Mesodermal cell (in vitro differentiated cells): ENCODE measurements at regions not wholly inside any gene's neighbourhood (a gene's known extent, or its start where the extent isn't known, plus 50 kb on each side); places are given as distances from the start of the nearest gene placed in this dataset.
"Not testable (repeated sequence)": the region's sequence is repeated elsewhere in the genome, so short reads cannot be mapped to it uniquely, and the experiment has no call there.

Experiments used
- H3K27ac ChIP-seq: 2 replicates; pipeline ENCODE4 v1.7.0; 2013; ENCODE audit warnings: mild to moderate bottlenecking, low read depth, low read length, moderate library complexity; ENCODE audit not compliant: severe bottlenecking
- H3K36me3 ChIP-seq: 2 replicates; pipeline ENCODE4 v1.7.1; 2013; ENCODE audit warnings: mild to moderate bottlenecking, low read length, moderate library complexity; ENCODE audit not compliant: control insufficient read depth, insufficient read depth
- H3K4me1 ChIP-seq: one replicate; pipeline ENCODE4 v1.7.1; 2013; ENCODE audit warnings: mild to moderate bottlenecking, low read length; ENCODE audit not compliant: insufficient read depth, control insufficient read depth, poor library complexity, severe bottlenecking
- H3K4me3 ChIP-seq: 2 replicates; pipeline ENCODE4 v1.7.0; 2013; ENCODE audit warnings: low read length, control low read depth, mild to moderate bottlenecking; ENCODE audit not compliant: insufficient read depth, poor library complexity, severe bottlenecking; ENCODE audit errors: extremely low read depth
- H3K9me3 ChIP-seq: 2 replicates; pipeline ENCODE4 v1.7.1; 2013; ENCODE audit warnings: mild to moderate bottlenecking, low read length, moderate library complexity; ENCODE audit not compliant: control insufficient read depth
- WGBS, 2 experiments: methylation state at CpG; one replicate each; pipeline ENCODE4 v1.1.5; 2013; ENCODE audit warnings: missing lambda C conversion rate in 2 of 2; ENCODE audit not compliant: insufficient coverage in 2 of 2; 5-methylcytosine and 5-hydroxymethylcytosine counted together

GRCh38 chrX:99001286-99001685 is 1408.8 kb downstream of the PCDH19 start:
- no peaks in the 10 kb centered on the region for H3K36me3 ChIP-seq
- H3K4me1 ChIP-seq = no peaks in the 10 kb centered on the region
- no peak overlapping the region for H3K4me3 ChIP-seq
- H3K27ac ChIP-seq = no peak overlapping the region
- WGBS, 2 experiments = no CpG with 5 or more reads among the region's 1 CpG
- no peaks in the 10 kb centered on the region for H3K9me3 ChIP-seq

- Histone ChIP-seq H3K36me3 (no peaks in the 10 kb centered on the region), H3K4me3 (no peak overlapping the region), H3K27ac (no peak overlapping the region), H3K9me3 (no peaks in the 10 kb centered on the region), H3K4me1 (no peaks in the 10 kb centered on the region)
- WGBS, 2 experiments = no CpG with 5 or more reads among the region's 2 CpGs
These were observed 1447.1 kb downstream of the PCDH19 start for GRCh38 chrX:98962996-98963395.

GRCh38 chrX:98956014-98956413 is 1454.1 kb downstream of the PCDH19 start:
- Histone ChIP-seq H3K27ac (no peak overlapping the region), H3K36me3 (no peaks in the 10 kb centered on the region), H3K4me1 (no peaks in the 10 kb centered on the region), H3K9me3 (no peaks in the 10 kb centered on the region), H3K4me3 (no peak overlapping the region)
- WGBS, 2 experiments = 67% methylated on average over 1 of the region's 2 CpGs; no CpG with 5 or more reads in 1 of the 2 experiments

- Histone ChIP-seq H3K27ac (no peak overlapping the region), H3K4me1 (no peaks in the 10 kb centered on the region), H3K4me3 (no peak overlapping the region), H3K9me3 (no peaks in the 10 kb centered on the region), H3K36me3 (no peaks in the 10 kb centered on the region)
- no CpG with 5 or more reads among the region's 3 CpGs for WGBS, 2 experiments
These were observed 1470.6 kb downstream of the PCDH19 start for GRCh38 chrX:98939456-98939855.

GRCh38 chrX:98931216-98931615 is 1478.9 kb downstream of the PCDH19 start:
- H3K9me3 ChIP-seq = no peaks in the 10 kb centered on the region
- no peak overlapping the region for H3K27ac ChIP-seq
- no peaks in the 10 kb centered on the region for H3K4me1 ChIP-seq
- H3K4me3 ChIP-seq = no peak overlapping the region
- WGBS, 2 experiments = no CpG with 5 or more reads among the region's 1 CpG
- no peaks in the 10 kb centered on the region for H3K36me3 ChIP-seq

- no peaks in the 10 kb centered on the region for H3K9me3 ChIP-seq
- WGBS, 2 experiments = no CpG with 5 or more reads among the region's 3 CpGs
These were observed 1485.6 kb downstream of the PCDH19 start for GRCh38 chrX:98924511-98924910.

GRCh38 chrX:98897191-98897590 is 1512.9 kb downstream of the PCDH19 start:
- WGBS, 2 experiments = no CpG with 5 or more reads among the region's 1 CpG
- no peaks in the 10 kb centered on the region for H3K4me1 ChIP-seq
- no peak overlapping the region for H3K27ac ChIP-seq

More at GRCh38 chrX:98924511-98924910, 1485.6 kb downstream of the PCDH19 start:
- Histone ChIP-seq H3K27ac (no peak overlapping the region), H3K4me3 (no peak overlapping the region), H3K4me1 (no peaks in the 10 kb centered on the region), H3K36me3 (no peaks in the 10 kb centered on the region)

GRCh38 chrX:98850639-98851038 is 1559.4 kb downstream of the PCDH19 start:
- H3K4me1 ChIP-seq, H3K27ac ChIP-seq, H3K9me3 ChIP-seq, H3K4me3 ChIP-seq, H3K36me3 ChIP-seq: not testable (repeated sequence)
- WGBS, 2 experiments = 58% methylated on average over 2 of the region's 6 CpGs; no CpG with 5 or more reads in 1 of the 2 experiments

More at GRCh38 chrX:98897191-98897590, 1512.9 kb downstream of the PCDH19 start:
- H3K4me3 ChIP-seq = no peak overlapping the region
- no peaks in the 10 kb centered on the region for H3K9me3 ChIP-seq
- H3K36me3 ChIP-seq = no peaks in the 10 kb centered on the region
